HG03442 (cell line): ENCODE measurements at regions not wholly inside any gene's neighbourhood (a gene's known extent, or its start where the extent isn't known, plus 50 kb on each side); places are given as distances from the start of the nearest gene placed in this dataset.

Source experiments
- ATAC-seq: cut with Tn5 transposase; IDR thresholded peaks from one replicate; pipeline ENCODE4 v1.9.1; 2021; ENCODE audit warnings: mild to moderate bottlenecking, moderate library complexity; ENCODE audit not compliant: unreplicated experiment

- ATAC-seq, result no peak
Observed at GRCh38 chr10:90577569-90577968, 280.3 kb downstream of the HTR7 start.

GRCh38 chr10:90579602-90580242, 278.1 kb downstream of the HTR7 start:
- ATAC-seq, result no peak

- ATAC-seq, result no peak
Observed at GRCh38 chr10:90583416-90583815, 274.4 kb downstream of the HTR7 start.

- no peak for ATAC-seq
Observed at GRCh38 chr10:90587081-90587491, 270.8 kb downstream of the HTR7 start.

GRCh38 chr10:90587561-90587960, 270.3 kb downstream of the HTR7 start:
- ATAC-seq, result no peak

- no peak for ATAC-seq
Observed at GRCh38 chr10:90588222-90588621, 269.6 kb downstream of the HTR7 start.

- ATAC-seq, result no peak
Observed at GRCh38 chr10:90589825-90590224, 268.0 kb downstream of the HTR7 start.

GRCh38 chr10:90591629-90592028, 266.2 kb downstream of the HTR7 start:
- no peak for ATAC-seq

- ATAC-seq, result peak; percentile 39
Observed at GRCh38 chr10:90592638-90593302, 265.1 kb downstream of the HTR7 start.

GRCh38 chr10:90598513-90598912, 259.3 kb downstream of the HTR7 start:
- no peak for ATAC-seq

- ATAC-seq, result no peak
Observed at GRCh38 chr10:90602862-90603610, 254.8 kb downstream of the HTR7 start.

GRCh38 chr10:90604636-90605035, 253.2 kb downstream of the HTR7 start:
- ATAC-seq, result no peak

GRCh38 chr10:90605506-90605905, 252.3 kb downstream of the HTR7 start:
- ATAC-seq, result no peak

GRCh38 chr10:90612276-90612675, 245.6 kb downstream of the HTR7 start:
- ATAC-seq, result no peak

- ATAC-seq, result no peak
Observed at GRCh38 chr10:90614631-90615030, 243.2 kb downstream of the HTR7 start.

- no peak for ATAC-seq
Observed at GRCh38 chr10:90621577-90621976, 236.3 kb downstream of the HTR7 start.

GRCh38 chr10:90635111-90635765, 222.6 kb downstream of the HTR7 start:
- no peak for ATAC-seq

- ATAC-seq, result no peak
Observed at GRCh38 chr10:90640756-90641155, 217.1 kb downstream of the HTR7 start.

GRCh38 chr10:90641731-90642130, 216.1 kb downstream of the HTR7 start:
- ATAC-seq, result no peak

- ATAC-seq, result no peak
Observed at GRCh38 chr10:90642136-90642535, 215.7 kb downstream of the HTR7 start.

- no peak for ATAC-seq
Observed at GRCh38 chr10:90642650-90643049, 215.2 kb downstream of the HTR7 start.

GRCh38 chr10:90644165-90644564, 213.7 kb downstream of the HTR7 start:
- no peak for ATAC-seq
